H1 (cell line): ENCODE measurements at regions not wholly inside any gene's neighbourhood (a gene's known extent, or its start where the extent isn't known, plus 50 kb on each side); places are given as distances from the start of the nearest gene placed in this dataset.

Source experiments
- CTCF ChIA-PET: fragments of 300-600 bp; sonication (Branson Sonifier 250); formaldehyde crosslinking; loops from one replicate; lab custom pipeline; 2021; ENCODE audit not compliant: partially characterized antibody; lab: Charles Lee
- POLR2A ChIA-PET: fragments of 300-600 bp; sonication (Branson Sonifier 250); formaldehyde crosslinking; loops from one replicate; lab custom pipeline; 2021; ENCODE audit warnings: inconsistent platforms; ENCODE audit not compliant: partially characterized antibody; lab: Charles Lee
- DNase-seq, 2 experiments: peaks; one replicate each; pipeline versions ENCODE4 v3.0.0 to v3.0.0-alpha.2; 2010 to 2022; ENCODE audit warnings: low spot score in 2 of 2, low read depth in 1 of 2, mixed read lengths in 1 of 2
- FAIRE-seq: peaks from 2 replicates; lab custom pipeline; 2011; peaks lifted over from hg19 to GRCh38; lab: Jason Lieb, UNC
- H2AFZ ChIP-seq: 2 replicates; pipeline ENCODE4 v1.8.1; 2012; ENCODE audit warnings: low read length, inconsistent platforms
- H2AK5ac ChIP-seq: 2 replicates; pipeline ENCODE4 v1.6.1; 2013; ENCODE audit warnings: low read depth, low read length
- H2BK120ac ChIP-seq: replicated peaks from 2 replicates; pipeline ENCODE3; 2013; ENCODE audit warnings: low read depth, low read length, inconsistent platforms
- H2BK12ac ChIP-seq: 2 replicates; pipeline ENCODE4 v1.6.1; 2013; ENCODE audit warnings: low read depth, low read length
- H2BK15ac ChIP-seq: 2 replicates; pipeline ENCODE4 v1.6.1; 2013; ENCODE audit warnings: low read length
- H2BK20ac ChIP-seq: 2 replicates; pipeline ENCODE4 v1.6.1; 2013; ENCODE audit warnings: low read length
- H2BK5ac ChIP-seq: 2 replicates; pipeline ENCODE4 v1.6.1; 2013; ENCODE audit warnings: low read depth, low read length
- H3K14ac ChIP-seq: 2 replicates; pipeline ENCODE4 v1.6.1; 2013; ENCODE audit warnings: inconsistent platforms; ENCODE audit not compliant: insufficient read length
- H3K18ac ChIP-seq: 2 replicates; pipeline ENCODE4 v1.6.1; 2013; ENCODE audit warnings: low read length; ENCODE audit errors: extremely low read depth
- H3K23ac ChIP-seq: 2 replicates; pipeline ENCODE4 v1.6.1; 2013; ENCODE audit warnings: inconsistent platforms; ENCODE audit not compliant: insufficient read length
- H3K23me2 ChIP-seq: 2 replicates; pipeline ENCODE4 v1.6.1; 2013; ENCODE audit warnings: low read depth, low read length
- H3K27ac ChIP-seq: 2 replicates; pipeline ENCODE4 v1.6.1; 2011; ENCODE audit warnings: low read depth, low read length, inconsistent platforms
- H3K27me3 ChIP-seq, 4 experiments: replicated peaks in 1 of 4; 1 replicate in 1 of 4; 2 replicates in 3 of 4; pipeline versions ENCODE4 v1.6.1 to v1.8.1; 2011 to 2013; ENCODE audit warnings: low read length in 3 of 4, mild to moderate bottlenecking in 3 of 4, inconsistent platforms in 2 of 4, mixed read lengths in 2 of 4, moderate library complexity in 1 of 4; ENCODE audit not compliant: control insufficient read depth in 3 of 4, insufficient read depth in 3 of 4; ENCODE audit errors: extremely low read depth in 1 of 4
- H3K36me3 ChIP-seq, 4 experiments: 2 replicates each; pipeline versions ENCODE4 v1.6.1 to v1.8.1; 2011 to 2013; ENCODE audit warnings: mild to moderate bottlenecking in 4 of 4, low read length in 3 of 4, moderate library complexity in 2 of 4, control low read depth in 1 of 4, inconsistent platforms in 1 of 4; ENCODE audit not compliant: insufficient read depth in 4 of 4, control insufficient read depth in 2 of 4
- H3K4ac ChIP-seq: replicated peaks from 2 replicates; pipeline ENCODE3; 2013; ENCODE audit warnings: low read length, low read depth, mixed read lengths, inconsistent platforms; ENCODE audit not compliant: insufficient read length
- H3K4me1 ChIP-seq, 4 experiments: replicated peaks in 1 of 4; 1 replicate in 1 of 4; 2 replicates in 3 of 4; pipeline versions ENCODE4 v1.6.1 to v1.8.1; 2011 to 2013; ENCODE audit warnings: low read length in 3 of 4, inconsistent platforms in 2 of 4, mixed read lengths in 1 of 4; ENCODE audit not compliant: insufficient read depth in 4 of 4, control insufficient read depth in 3 of 4
- H3K4me2 ChIP-seq, 2 experiments: 2 replicates each; pipeline versions ENCODE4 v1.6.1 to v1.8.1; 2011 to 2013; ENCODE audit warnings: low read depth in 2 of 2, low read length in 2 of 2, control low read depth in 1 of 2, inconsistent platforms in 1 of 2, mild to moderate bottlenecking in 1 of 2; ENCODE audit not compliant: insufficient read depth in 1 of 2
- H3K4me3 ChIP-seq, 4 experiments: fragments of 200-600, 300-600 bp in 1 of 4; sonication (generic), shearing (Covaris generic), sonication (Bioruptor Twin) in 1 of 4; 2 replicates each; pipeline versions ENCODE4 v1.5.1 to v1.8.1; 2011 to 2016; ENCODE audit warnings: low read length in 4 of 4, low read depth in 3 of 4, control low read depth in 2 of 4, inconsistent platforms in 2 of 4, mild to moderate bottlenecking in 2 of 4, mixed read lengths in 1 of 4, moderate library complexity in 1 of 4; ENCODE audit not compliant: insufficient read depth in 2 of 4; ENCODE audit errors: extremely low read depth in 1 of 4
- H3K56ac ChIP-seq: replicated peaks from 2 replicates; pipeline ENCODE3; 2013; ENCODE audit warnings: low read depth, mild to moderate bottlenecking, mixed read lengths, low read length, inconsistent platforms; ENCODE audit not compliant: insufficient read length
- H3K79me1 ChIP-seq: 2 replicates; pipeline ENCODE4 v1.6.1; 2013; ENCODE audit warnings: low read depth, low read length, control low read depth
- H3K79me2 ChIP-seq, 2 experiments: 2 replicates each; pipeline versions ENCODE4 v1.6.1 to v1.8.1; 2012 to 2013; ENCODE audit warnings: low read length in 2 of 2, mild to moderate bottlenecking in 2 of 2, inconsistent platforms in 1 of 2; ENCODE audit not compliant: insufficient read depth in 2 of 2, control insufficient read depth in 1 of 2
- H3K9ac ChIP-seq, 4 experiments: replicated peaks in 1 of 4; 1 replicate in 1 of 4; 2 replicates in 3 of 4; pipeline versions ENCODE4 v1.6.1 to v1.8.1; 2011 to 2013; ENCODE audit warnings: low read depth in 3 of 4, low read length in 3 of 4, control low read depth in 2 of 4, mild to moderate bottlenecking in 2 of 4, moderate library complexity in 2 of 4, inconsistent platforms in 1 of 4; ENCODE audit errors: extremely low read depth in 1 of 4
- H3K9me3 ChIP-seq, 2 experiments: 2 replicates each; pipeline versions ENCODE4 v1.6.1 to v1.8.1; 2012 to 2013; ENCODE audit warnings: mild to moderate bottlenecking in 2 of 2, moderate library complexity in 2 of 2, control low read depth in 1 of 2, inconsistent platforms in 1 of 2, low read depth in 1 of 2, low read length in 1 of 2, mixed read lengths in 1 of 2; ENCODE audit not compliant: insufficient read depth in 2 of 2
- H4K20me1 ChIP-seq, 2 experiments: replicated peaks in 1 of 2; 2 replicates each; pipeline versions ENCODE3 to v1.8.1; 2011 to 2013; ENCODE audit warnings: inconsistent platforms in 2 of 2, low read length in 2 of 2, mild to moderate bottlenecking in 1 of 2; ENCODE audit not compliant: insufficient read depth in 2 of 2, control insufficient read depth in 1 of 2
- H4K5ac ChIP-seq: 2 replicates; pipeline ENCODE4 v1.6.1; 2013; ENCODE audit warnings: low read length, low read depth, mixed read lengths, inconsistent platforms; ENCODE audit not compliant: insufficient read length
- H4K8ac ChIP-seq: 2 replicates; pipeline ENCODE4 v1.8.0; 2013; ENCODE audit warnings: mild to moderate bottlenecking, moderate library complexity, low read length, inconsistent platforms; ENCODE audit not compliant: insufficient read depth; ENCODE audit errors: extremely low read depth
- H4K91ac ChIP-seq: replicated peaks from 2 replicates; pipeline ENCODE3; 2013; ENCODE audit warnings: low read length, mixed read lengths, inconsistent platforms; ENCODE audit not compliant: insufficient read length
- CBX5 ChIP-seq: fragments of 300-800, 300-1000 bp; sonication (generic); IDR thresholded peaks from 2 replicates; pipeline ENCODE4 v1.7.1; 2016; ENCODE audit warnings: antibody characterized with exemption, low read length, low read depth
- CBX8 ChIP-seq: fragments of 300-800, 300-1000 bp; sonication (generic); IDR thresholded peaks from 2 replicates; pipeline ENCODE4 v1.7.1; 2016; ENCODE audit warnings: low read depth, low read length, borderline replicate concordance
- EZH2 ChIP-seq: fragments of 200-600 bp; sonication (generic); IDR thresholded peaks from 2 replicates; pipeline ENCODE4 v1.7.1; 2012; ENCODE audit warnings: low read depth, mild to moderate bottlenecking, moderate library complexity, low read length, inconsistent platforms; ENCODE audit not compliant: severe bottlenecking
- KDM5A ChIP-seq: fragments of 200-600 bp; IDR thresholded peaks from 2 replicates; pipeline ENCODE4 v1.7.1; 2012; ENCODE audit warnings: mild to moderate bottlenecking, low read length, inconsistent platforms, mixed read lengths
- RAD21 ChIP-seq, 2 experiments: IDR thresholded peaks in 1 of 2; conservative IDR thresholded peaks in 1 of 2; 2 replicates each; pipeline ENCODE4 v1.6.1; 2011; ENCODE audit warnings: low read depth in 2 of 2, low read length in 2 of 2, improper control_type of control experiment in 1 of 2, inconsistent platforms in 1 of 2, mild to moderate bottlenecking in 1 of 2, moderate library complexity in 1 of 2
- SP1 ChIP-seq: IDR thresholded peaks from 2 replicates; pipeline ENCODE4 v1.6.1; 2011; ENCODE audit warnings: low read depth, low read length
- TAF7 ChIP-seq: optimal IDR thresholded peaks from 2 replicates; pipeline ENCODE3; 2011; ENCODE audit warnings: low read depth, mild to moderate bottlenecking, inconsistent platforms, low read length, moderate library complexity, borderline replicate concordance
- WGBS, 2 experiments: shearing (Covaris generic) in 1 of 2; methylation state at CpG; one replicate each; pipeline versions ENCODE4 v1.1.6 to v1.1.7; 2013 to 2015; ENCODE audit warnings: low lambda C conversion rate in 2 of 2, mixed read lengths in 2 of 2, inconsistent platforms in 1 of 2, low coverage in 1 of 2, missing lambda C conversion rate in 1 of 2; ENCODE audit not compliant: insufficient replicate concordance in 2 of 2, insufficient coverage in 1 of 2, insufficient read length in 1 of 2; ENCODE audit errors: extremely low coverage in 1 of 2, missing lambda C conversion rate in 1 of 2; 5-methylcytosine and 5-hydroxymethylcytosine counted together

GRCh38 chr2:239714116-239714515 lies 311.0 kb downstream of the NDUFA10 start:
- Histone ChIP-seq H2BK15ac (no peak overlapping the region), H2BK20ac (no peak overlapping the region), H3K27me3 (no peaks in the 10 kb centered on the region), H3K27ac (no peak overlapping the region), H2BK120ac (no peak overlapping the region), H4K91ac (no peak overlapping the region), H3K4me1 (peaks cover 0 to 2% (median 0%) of the 10 kb centered on the region in 4 experiments; a peak in 1 of 7 replicates), H3K56ac (no peak overlapping the region), H3K36me3 (no peaks in the 10 kb centered on the region; a peak in 1 of 8 replicates), H2BK5ac (no peak overlapping the region), H3K4me2 (no peak overlapping the region), H2AFZ (no peak overlapping the region), H4K8ac (no peak overlapping the region), H3K4me3 (no peak overlapping the region), H3K23me2 (peaks cover 2% of the 10 kb centered on the region; the same call in 1 of the 2 replicates), H3K4ac (no peak overlapping the region), H3K79me1 (no peaks in the 10 kb centered on the region), H2AK5ac (no peak overlapping the region), H2BK12ac (no peak overlapping the region), H3K9me3 (peaks cover 22 to 23% of the 10 kb centered on the region in 2 experiments), H4K20me1 (peaks cover 0 to 2% of the 10 kb centered on the region in 2 experiments), H3K79me2 (no peaks in the 10 kb centered on the region), H3K23ac (no peak overlapping the region), H4K5ac (no peak overlapping the region), H3K14ac (no peak overlapping the region), H3K9ac (no peak overlapping the region), H3K18ac (no peak overlapping the region)
- ChIA-PET POLR2A (no interaction called here), CTCF (interaction anchor here (0.6 kb wide), 1 partner anchor 542 kb away, joined by 3 read pairs; no protein-coding TSS in a partner anchor)
- FAIRE-seq (no peak), DNase-seq (no peak)
- WGBS, 2 experiments, result 80% methylated on average over 6 of the region's 6 CpGs; no CpG with 5 or more reads in 1 of the 2 experiments
- TF ChIP-seq CBX8 (no peak), CBX5 (no peak), SP1 (no peak), EZH2 (no peak), TAF7 (no peak), KDM5A (no peak), RAD21 (IDR thresholded peaks at IDR 0.05 in 1 of 2, conservative IDR thresholded peaks at IDR 0.05 in 1 of 2; ENCODE audit: low read depth in 2 of 2, low read length in 2 of 2) (no peak)
